RWPE2 (cell line): ENCODE measurements at regions not wholly inside any gene's neighbourhood (a gene's known extent, or its start where the extent isn't known, plus 50 kb on each side); places are given as distances from the start of the nearest gene placed in this dataset.
A peak's percentile ranks its signal among the peaks of the same experiment; 100 is the strongest.
"Not testable (repeated sequence)": the region's sequence is repeated elsewhere in the genome, so short reads cannot be mapped to it uniquely, and the experiment has no call there.

Source experiments
- ATAC-seq: fragments of 200-7000 bp; cut with Tn5 transposase; 3 replicates; pipeline ENCODE4 v1.9.1; 2021; ENCODE audit warnings: low read depth
- DNase-seq: peaks from one replicate; pipeline ENCODE4 v3.0.0-alpha.2; 2020; ENCODE audit warnings: low spot score
- H3K27ac ChIP-seq: fragments of 450-650 bp; 2 replicates; pipeline ENCODE4 v1.5.1; 2017; ENCODE audit warnings: mild to moderate bottlenecking; ENCODE audit not compliant: poor library complexity, severe bottlenecking
- H3K27me3 ChIP-seq: fragments of 250-450 bp; sonication (Bioruptor Pico); 2 replicates; pipeline ENCODE4 v1.5.1; 2021; ENCODE audit warnings: mild to moderate bottlenecking, moderate library complexity; ENCODE audit not compliant: insufficient read depth, poor library complexity, severe bottlenecking
- H3K36me3 ChIP-seq: fragments of 250-450 bp; sonication (Bioruptor Pico); 2 replicates; pipeline ENCODE4 v1.5.1; 2020; ENCODE audit warnings: low read depth, mild to moderate bottlenecking, moderate library complexity
- H3K4me1 ChIP-seq: fragments of 250-450 bp; sonication (Bioruptor Pico); 2 replicates; pipeline ENCODE4 v1.5.1; 2021; ENCODE audit warnings: mild to moderate bottlenecking, moderate library complexity; ENCODE audit not compliant: insufficient read depth, poor library complexity, severe bottlenecking
- H3K4me3 ChIP-seq: fragments of 250-450 bp; sonication (Bioruptor Pico); 2 replicates; pipeline ENCODE4 v1.5.1; 2021; ENCODE audit warnings: mild to moderate bottlenecking, moderate library complexity; ENCODE audit not compliant: severe bottlenecking
- H3K9me3 ChIP-seq: fragments of 250-450 bp; sonication (Bioruptor Pico); 2 replicates; pipeline ENCODE4 v1.5.1; 2021; ENCODE audit warnings: mild to moderate bottlenecking, moderate library complexity; ENCODE audit not compliant: severe bottlenecking
- CTCF ChIP-seq: fragments of 450-650 bp; IDR thresholded peaks from one replicate; pipeline ENCODE4 v1.5.1; 2017; ENCODE audit warnings: mild to moderate bottlenecking, moderate library complexity; ENCODE audit not compliant: poor library complexity, severe bottlenecking

DNA sequence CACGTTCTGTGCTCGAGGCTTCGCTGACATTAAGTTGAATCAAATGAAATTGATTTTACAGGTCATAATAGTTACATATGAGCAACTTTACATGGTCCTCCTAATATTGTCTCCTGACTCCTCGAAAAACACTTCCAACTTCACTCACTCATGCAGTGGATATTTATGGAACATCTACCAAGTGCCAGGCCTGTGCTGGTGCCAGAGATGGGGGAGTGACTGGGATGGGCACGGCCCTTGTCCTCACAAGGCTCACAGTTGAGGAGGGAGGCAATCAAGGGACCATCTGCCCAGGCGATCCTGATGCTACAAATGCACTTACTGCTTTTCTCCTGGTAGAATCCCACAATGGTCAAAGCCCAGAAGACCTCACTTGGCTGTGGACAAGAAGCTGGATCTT is 426.4 kb downstream of the PREX1 start:
- no peaks in the 10 kb centered on the region for H3K9me3 ChIP-seq
- peaks cover 17% of the 10 kb centered on the region for H3K27me3 ChIP-seq
- H3K27ac ChIP-seq, result no peak overlapping the region
- ATAC-seq, result no peak
- no peak overlapping the region for H3K4me3 ChIP-seq
- H3K4me1 ChIP-seq, result no peaks in the 10 kb centered on the region
- no peak for DNase-seq
- H3K36me3 ChIP-seq, result no peaks in the 10 kb centered on the region
- TF ChIP-seq CTCF, result no peak

GRCh38 chr20:48400009-48400408 is 427.8 kb downstream of the PREX1 start:
- H3K27me3 ChIP-seq, result peaks cover 22% of the 10 kb centered on the region
- TF ChIP-seq CTCF, result no peak

GRCh38 chr20:48398506-48399449 is 429.0 kb downstream of the PREX1 start:
- H3K9me3 ChIP-seq, result no peaks in the 10 kb centered on the region
- ATAC-seq (no peak; the same call in 2 of the 3 replicates), DNase-seq (peak; percentile 75)
- H3K27ac ChIP-seq, result no peak overlapping the region
- peaks cover 22% of the 10 kb centered on the region for H3K27me3 ChIP-seq
- H3K36me3 ChIP-seq, result no peaks in the 10 kb centered on the region
- H3K4me1 ChIP-seq, result no peaks in the 10 kb centered on the region
- TF ChIP-seq CTCF, result no peak
- no peak overlapping the region for H3K4me3 ChIP-seq

More at GRCh38 chr20:48400009-48400408, 427.8 kb downstream of the PREX1 start:
- DNase-seq, result peak; percentile 72
- no peaks in the 10 kb centered on the region for H3K9me3 ChIP-seq
- no peak for ATAC-seq
- no peaks in the 10 kb centered on the region for H3K36me3 ChIP-seq
- H3K4me1 ChIP-seq, result no peaks in the 10 kb centered on the region
- H3K4me3 ChIP-seq, result no peak overlapping the region
- no peak overlapping the region for H3K27ac ChIP-seq

DNA sequence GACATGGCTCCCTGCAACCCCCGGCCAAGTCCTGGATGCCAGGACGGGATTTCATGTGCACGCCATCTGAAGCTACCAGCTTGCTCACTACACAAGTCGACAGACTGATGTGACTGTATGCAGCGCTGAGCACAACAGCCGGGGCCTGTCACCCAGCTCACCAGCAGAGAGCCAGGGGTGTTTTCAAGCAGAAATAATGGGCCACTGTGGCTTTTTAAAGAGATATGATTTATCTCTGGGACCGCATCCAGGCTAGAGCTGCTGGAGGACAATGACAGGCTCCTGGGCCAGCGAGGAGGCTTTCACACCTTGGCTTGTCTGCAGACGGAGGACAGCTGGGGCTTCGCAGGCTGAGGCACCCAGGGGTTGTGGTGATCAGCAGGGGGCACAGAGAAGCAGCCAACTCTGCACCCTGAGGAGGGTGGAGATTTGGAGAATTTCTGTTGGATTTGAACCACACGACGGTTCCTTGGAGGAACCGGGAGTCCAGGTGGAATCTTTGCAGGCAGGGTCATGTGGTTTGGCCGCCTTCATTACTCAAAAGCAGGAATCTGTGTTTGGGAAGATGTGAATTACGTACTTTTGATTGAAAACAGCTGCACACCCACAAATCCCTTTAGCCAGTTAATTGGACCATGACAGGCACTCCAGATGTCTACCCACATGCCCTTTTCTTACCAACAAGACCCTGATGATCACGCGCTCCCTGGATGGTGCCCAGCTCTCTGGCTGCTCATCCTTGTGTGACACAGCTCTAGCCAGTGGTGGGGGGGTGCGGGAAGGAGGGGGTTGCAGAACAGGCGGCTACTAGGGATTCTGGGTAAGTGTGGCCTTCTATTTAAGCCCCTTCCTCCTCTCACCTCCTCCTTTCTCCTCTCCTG is 430.6 kb downstream of the PREX1 start:
- H3K27ac ChIP-seq, H3K9me3 ChIP-seq, ATAC-seq, H3K36me3 ChIP-seq, H3K4me3 ChIP-seq, H3K4me1 ChIP-seq: not testable (repeated sequence)
- peak; percentile 80 for DNase-seq
- peaks cover 22% of the 10 kb centered on the region for H3K27me3 ChIP-seq

GRCh38 chr20:48395816-48396546 is 431.8 kb downstream of the PREX1 start:
- no peak overlapping the region for H3K27ac ChIP-seq
- no peak for DNase-seq
- H3K9me3 ChIP-seq, result no peaks in the 10 kb centered on the region
- H3K4me1 ChIP-seq, result no peaks in the 10 kb centered on the region
- H3K36me3 ChIP-seq, result no peaks in the 10 kb centered on the region
- TF ChIP-seq CTCF, result no peak
- no peak for ATAC-seq
- no peak overlapping the region for H3K4me3 ChIP-seq
- H3K27me3 ChIP-seq, result peaks cover 14% of the 10 kb centered on the region
